GM12878 (cell line): ENCODE measurements at regions not wholly inside any gene's neighbourhood (a gene's known extent, or its start where the extent isn't known, plus 50 kb on each side); places are given as distances from the start of the nearest gene placed in this dataset.

Experiments used
- ATAC-seq: fragments of 200-7000 bp; cut with Tn5 transposase; 3 replicates; pipeline ENCODE4 v1.9.1; 2020; ENCODE audit warnings: mild to moderate bottlenecking, moderate library complexity
- BruUV-seq: library from RNA; stranded (reverse); fragments of 400-500 nt; replicated peaks from 2 replicates; lab custom pipeline; 2021; lab: Mats Ljungman, UMichigan
- CTCF ChIA-PET: fragments of 300-600 bp; sonication (Branson Sonifier 250); formaldehyde crosslinking; extraction: SDS; loops from one replicate; lab custom pipeline; 2021; ENCODE audit warnings: inconsistent platforms; lab: Yijun Ruan, JAX
- POLR2A ChIA-PET: fragments of 350-600 bp; formaldehyde crosslinking; extraction: SDS; loops from one replicate; lab custom pipeline; 2021; ENCODE audit warnings: inconsistent platforms; lab: Charles Lee
- RAD21 ChIA-PET: fragments of 300-600 bp; sonication (Branson Sonifier 250); formaldehyde crosslinking; loops from one replicate; lab custom pipeline; 2023; ENCODE audit warnings: antibody characterized with exemption; ENCODE audit not compliant: unreplicated experiment; lab: Charles Lee
- SMC1A ChIA-PET: fragments of 300-600 bp; sonication (Branson Sonifier 250); formaldehyde crosslinking; loops from one replicate; lab custom pipeline; 2023; ENCODE audit not compliant: unreplicated experiment, uncharacterized antibody; lab: Charles Lee
- DNase-seq: peaks from one replicate; pipeline ENCODE4 v3.0.0-alpha.2; 2011; ENCODE audit warnings: low read depth, low spot score
- FAIRE-seq: peaks from 3 replicates; lab custom pipeline; 2011; peaks lifted over from hg19 to GRCh38; lab: Jason Lieb, UNC
- H2AFZ ChIP-seq: 2 replicates; pipeline ENCODE4 v1.6.0; 2011; ENCODE audit warnings: low read depth, low read length, control low read depth; ENCODE audit not compliant: control insufficient read depth
- H3K27ac ChIP-seq: 2 replicates; pipeline ENCODE4 v1.5.1; 2011; ENCODE audit warnings: control low read depth; ENCODE audit not compliant: control insufficient read depth, insufficient read depth
- H3K27me3 ChIP-seq, 2 experiments: replicated peaks in 1 of 2; 2 replicates each; pipeline versions ENCODE4 v1.6.0 to v1.6.1; 2011; ENCODE audit warnings: low read length in 1 of 2; ENCODE audit not compliant: control insufficient read depth in 2 of 2, insufficient read depth in 2 of 2
- H3K36me3 ChIP-seq, 2 experiments: 2 replicates each; pipeline ENCODE4 v1.5.1; 2011; ENCODE audit warnings: low read length in 1 of 2; ENCODE audit not compliant: control insufficient read depth in 2 of 2, insufficient read depth in 2 of 2
- H3K4me1 ChIP-seq: 2 replicates; pipeline ENCODE4 v1.6.1; 2011; ENCODE audit warnings: mild to moderate bottlenecking, low read length, moderate library complexity, mixed read lengths; ENCODE audit not compliant: control insufficient read depth, insufficient read depth
- H3K4me2 ChIP-seq: 2 replicates; pipeline ENCODE4 v1.6.0; 2011; ENCODE audit warnings: control low read depth; ENCODE audit not compliant: control insufficient read depth, insufficient read depth
- H3K4me3 ChIP-seq: fragments of 200-600 bp; sonication (generic); 2 replicates; pipeline ENCODE4 v1.5.1; 2016
- H3K79me2 ChIP-seq: 2 replicates; pipeline ENCODE4 v1.6.0; 2011; ENCODE audit warnings: low read length; ENCODE audit not compliant: control insufficient read depth, insufficient read depth
- H3K9ac ChIP-seq: 2 replicates; pipeline ENCODE4 v1.8.0; 2011; ENCODE audit warnings: low read length, control low read depth, mixed read lengths; ENCODE audit not compliant: control insufficient read depth, insufficient read depth
- H3K9me3 ChIP-seq: replicated peaks from 3 replicates; pipeline ENCODE4 v1.5.1; 2011; ENCODE audit warnings: mild to moderate bottlenecking, low read length; ENCODE audit not compliant: control insufficient read depth, insufficient read depth
- H4K20me1 ChIP-seq: 2 replicates; pipeline ENCODE4 v1.6.0; 2011; ENCODE audit not compliant: control insufficient read depth, insufficient read depth
- FOXM1 ChIP-seq: IDR thresholded peaks from 2 replicates; pipeline ENCODE4 v1.6.1; 2012; ENCODE audit warnings: low read depth, mild to moderate bottlenecking, inconsistent platforms, low read length, moderate library complexity
- HCFC1 ChIP-seq: fragments of 150-350 bp; IDR thresholded peaks from 2 replicates; pipeline ENCODE4 v1.6.1; 2014; ENCODE audit warnings: low read length
- KDM1A ChIP-seq: fragments of 200-600 bp; sonication (generic); IDR thresholded peaks from 2 replicates; pipeline ENCODE4 v1.6.1; 2016; ENCODE audit warnings: borderline replicate concordance
- KLF5 ChIP-seq: fragments of 450-650 bp; IDR thresholded peaks from 2 replicates; pipeline ENCODE4 v1.6.1; 2014; ENCODE audit warnings: mild to moderate bottlenecking; ENCODE audit not compliant: partially characterized antibody
- MEF2A ChIP-seq: IDR thresholded peaks from 2 replicates; pipeline ENCODE4 v1.6.1; 2011; ENCODE audit warnings: low read depth, mild to moderate bottlenecking, low read length, moderate library complexity; ENCODE audit not compliant: insufficient read depth
- MEF2B ChIP-seq: fragments of 450-650 bp; IDR thresholded peaks from 2 replicates; pipeline ENCODE4 v1.6.1; 2018; ENCODE audit warnings: mild to moderate bottlenecking, moderate library complexity; ENCODE audit not compliant: partially characterized antibody, poor library complexity, severe bottlenecking
- NR2C1 ChIP-seq: fragments of 450-650 bp; IDR thresholded peaks from 2 replicates; pipeline ENCODE4 v1.6.1; 2017; ENCODE audit warnings: antibody characterized with exemption, mild to moderate bottlenecking, moderate library complexity
- RAD21 ChIP-seq: IDR thresholded peaks from 2 replicates; pipeline ENCODE4 v1.6.1; 2011; ENCODE audit warnings: mild to moderate bottlenecking, low read depth, low read length, moderate library complexity; ENCODE audit not compliant: insufficient read depth
- RAD51 ChIP-seq: fragments of 450-650 bp; IDR thresholded peaks from 2 replicates; pipeline ENCODE4 v1.6.1; 2016; ENCODE audit warnings: moderate library complexity, mild to moderate bottlenecking, inconsistent platforms
- TARDBP ChIP-seq: IDR thresholded peaks from 2 replicates; pipeline ENCODE4 v1.6.1; 2016; ENCODE audit warnings: borderline replicate concordance
- YBX1 ChIP-seq: fragments of 450-650 bp; IDR thresholded peaks from 2 replicates; pipeline ENCODE4 v1.6.1; 2016; ENCODE audit warnings: antibody characterized with exemption
- ZBTB40 ChIP-seq: fragments of 450-650 bp; IDR thresholded peaks from 2 replicates; pipeline ENCODE4 v1.6.1; 2016; ENCODE audit warnings: mild to moderate bottlenecking, moderate library complexity, borderline replicate concordance
- ZNF24 ChIP-seq: fragments of 450-650 bp; IDR thresholded peaks from 2 replicates; pipeline ENCODE4 v1.6.1; 2017; ENCODE audit warnings: antibody characterized with exemption, mild to moderate bottlenecking
- WGBS: methylation state at CpG from one replicate; pipeline ENCODE4 v1.1.6; 2016; ENCODE audit warnings: low lambda C conversion rate; ENCODE audit not compliant: insufficient replicate concordance, insufficient coverage; ENCODE audit errors: missing lambda C conversion rate; 5-methylcytosine and 5-hydroxymethylcytosine counted together
- in situ Hi-C: fragments of 300-500 bp; cut with MboI; formaldehyde crosslinking; loops from 9 replicates; pipeline ENCODE4 v1.14.3; 2018; ENCODE audit warnings: mixed read lengths
- intact Hi-C: fragments of 100-400 bp; cut with micrococcal nuclease; formaldehyde crosslinking; loops from one replicate; pipeline ENCODE4 v1.14.2; 2022; ENCODE audit not compliant: unreplicated experiment
- TF ChIP-seq, protein P1 (sequence below): IDR thresholded peaks from 2 replicates; pipeline ENCODE4 v1.6.1; 2011; ENCODE audit warnings: borderline replicate concordance, low read depth, mild to moderate bottlenecking, moderate library complexity, mixed read lengths, low read length; ENCODE audit not compliant: insufficient read depth; ENCODE audit errors: extremely low read length

- WGBS = 46% methylated on average over 4 of the region's 4 CpGs
- DNase-seq (no peak), FAIRE-seq (no peak), ATAC-seq (no peak)
- Histone ChIP-seq H3K9ac (no peak overlapping the region), H4K20me1 (no peaks in the 10 kb centered on the region; the same call in 1 of the 2 replicates), H3K4me3 (no peak overlapping the region), H3K27me3 (peaks cover 0 to 2% of the 10 kb centered on the region in 2 experiments; a peak in 2 of 4 replicates), H3K9me3 (no peaks in the 10 kb centered on the region), H2AFZ (no peak overlapping the region), H3K4me1 (no peaks in the 10 kb centered on the region), H3K79me2 (no peaks in the 10 kb centered on the region), H3K27ac (no peak overlapping the region), H3K4me2 (no peak overlapping the region), H3K36me3 (no peaks in the 10 kb centered on the region)
- intact Hi-C loops = no loop called here
- ChIA-PET SMC1A (no interaction called here), RAD21 (no interaction called here), POLR2A (no interaction called here), CTCF (no interaction called here)
- BruUV-seq = no TSS peak
- no peak for TF ChIP-seq NR2C1
- peak; percentile 36; the same call in 1 of the 2 replicates for TF ChIP-seq RAD51
- in situ Hi-C loops = no loop called here
Measured at GRCh38 chr2:46813680-46814079, 101.9 kb downstream of the MCFD2 start.

- H3K4me2 ChIP-seq = no peak overlapping the region
- no peak overlapping the region for H3K27ac ChIP-seq
- SMC1A ChIA-PET = no interaction called here
- CTCF ChIA-PET = interaction anchor here (1.3 kb wide), 1 partner anchor 45 kb away, joined by 3 read pairs; no protein-coding TSS in a partner anchor
- POLR2A ChIA-PET = interaction anchor here (0.5 kb wide), 1 partner anchor 131 kb away, joined by 7 read pairs; no protein-coding TSS in a partner anchor
- peaks cover 0 to 2% of the 10 kb centered on the region in 2 experiments; a peak in 2 of 4 replicates for H3K27me3 ChIP-seq
- no peak overlapping the region for H3K9ac ChIP-seq
- DNase-seq = no peak
- no peak overlapping the region for H2AFZ ChIP-seq
- RAD21 ChIA-PET = no interaction called here
- H3K9me3 ChIP-seq = no peaks in the 10 kb centered on the region
- FAIRE-seq = no peak
- WGBS = 29% methylated on average over 6 of the region's 6 CpGs
- in situ Hi-C loops (no loop called here), intact Hi-C loops (no loop called here)
- no peak overlapping the region for H3K4me3 ChIP-seq
- H4K20me1 ChIP-seq = no peaks in the 10 kb centered on the region
- H3K36me3 ChIP-seq = no peaks in the 10 kb centered on the region
- no peaks in the 10 kb centered on the region for H3K4me1 ChIP-seq
- H3K79me2 ChIP-seq = no peaks in the 10 kb centered on the region
- no peak for ATAC-seq
- no TSS peak for BruUV-seq
- no peak for TF ChIP-seq FOXM1
- no peak for TF ChIP-seq TARDBP
- no peak for TF ChIP-seq KLF5
- TF ChIP-seq HCFC1 = no peak
- TF ChIP-seq KDM1A = no peak
- TF ChIP-seq MEF2A = no peak
- TF ChIP-seq ZBTB40 = no peak
- no peak for TF ChIP-seq MEF2B
- no peak for TF ChIP-seq ZNF24
- no peak for TF ChIP-seq RAD21
- TF ChIP-seq, protein P1, sequence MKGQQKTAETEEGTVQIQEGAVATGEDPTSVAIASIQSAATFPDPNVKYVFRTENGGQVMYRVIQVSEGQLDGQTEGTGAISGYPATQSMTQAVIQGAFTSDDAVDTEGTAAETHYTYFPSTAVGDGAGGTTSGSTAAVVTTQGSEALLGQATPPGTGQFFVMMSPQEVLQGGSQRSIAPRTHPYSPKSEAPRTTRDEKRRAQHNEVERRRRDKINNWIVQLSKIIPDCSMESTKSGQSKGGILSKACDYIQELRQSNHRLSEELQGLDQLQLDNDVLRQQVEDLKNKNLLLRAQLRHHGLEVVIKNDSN = no peak
- TF ChIP-seq YBX1 = no peak
Measured at GRCh38 chr2:46813020-46813415, 102.6 kb downstream of the MCFD2 start.
